ENCODE measurements at regions not wholly inside any gene's neighbourhood (a gene's known extent, or its start where the extent isn't known, plus 50 kb on each side); places are given as distances from the start of the nearest gene placed in this dataset.
"Not testable (repeated sequence)": the region's sequence is repeated elsewhere in the genome, so short reads cannot be mapped to it uniquely, and the experiment has no call there.

DNA sequence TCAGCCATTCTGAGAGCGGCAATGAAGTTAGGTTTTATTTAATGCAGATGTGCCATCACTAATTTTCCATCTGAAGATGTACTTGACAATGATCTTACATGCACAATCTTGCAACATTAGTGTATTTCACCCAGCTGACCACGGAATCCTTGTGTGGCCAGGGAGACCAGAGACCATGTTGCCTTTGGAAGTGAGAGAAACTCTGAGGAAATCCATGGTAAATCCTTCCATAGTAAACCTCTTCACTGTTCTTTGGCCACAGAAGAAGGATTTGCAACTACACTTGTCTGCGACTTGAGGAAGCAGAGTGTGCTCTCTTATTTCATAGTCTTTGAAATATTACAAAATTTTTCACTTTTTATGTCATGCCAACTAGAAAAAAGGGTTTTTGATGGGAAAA, 128.4 kb upstream of the IGSF10 start:
- ChIA-PET CTCF (no interaction called here), POLR2A (ENCODE audit: low non-redundant PET) (no interaction called here)
- no peaks in the 10 kb centered on the region for H3K27me3 ChIP-seq (replicated peaks; ENCODE audit: insufficient read depth, low read depth, low read length, poor library complexity)
- DNase-seq (ENCODE audit: low spot score): no peak
- H3K36me3 ChIP-seq (ENCODE audit: insufficient read depth, low read length, poor library complexity, severe bottlenecking): no peaks in the 10 kb centered on the region
- intact Hi-C loops (cut with micrococcal nuclease; ENCODE audit: unreplicated experiment): no loop called here
- no peak for TF ChIP-seq EZH2 (IDR thresholded peaks at IDR 0.05; ENCODE audit: borderline replicate concordance, low read depth, low read length, poor library complexity, severe bottlenecking)
- TF ChIP-seq CTCF (conservative IDR thresholded peaks at IDR 0.05; ENCODE audit: low read depth, low read length): no peak
- H3K4me1 ChIP-seq (ENCODE audit: insufficient read depth, low read length, poor library complexity, severe bottlenecking): peaks cover 7% of the 10 kb centered on the region
- H3K4me3 ChIP-seq (ENCODE audit: low read depth, low read length, poor library complexity, severe bottlenecking): no peak overlapping the region
- peaks cover 12% of the 10 kb centered on the region for H3K9me3 ChIP-seq (ENCODE audit: low read depth, low read length, poor library complexity, severe bottlenecking)
- no TSS peak for BruUV-seq (replicated peaks)
- H3K27ac ChIP-seq (ENCODE audit: low read depth, low read length, poor library complexity, severe bottlenecking): no peak overlapping the region

DNA sequence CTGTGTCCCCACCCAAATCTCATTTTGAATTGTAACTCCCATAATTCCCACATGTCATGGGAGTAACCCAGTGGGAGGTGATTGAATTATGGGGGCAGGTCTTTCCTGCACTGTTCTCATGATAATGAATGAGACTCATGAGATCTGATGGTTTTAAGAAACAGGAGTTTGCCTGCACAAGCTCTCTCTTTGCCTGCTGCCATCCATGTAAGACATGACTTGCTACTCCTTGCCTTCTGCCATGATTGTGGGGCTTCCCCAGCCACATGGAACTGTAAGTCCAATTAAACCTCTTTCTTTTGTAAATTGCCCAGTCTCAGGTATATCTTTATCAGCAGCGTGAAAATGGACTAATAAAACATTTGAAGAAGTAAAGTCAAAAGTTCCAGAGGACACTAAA, 126.8 kb upstream of the IGSF10 start:
- intact Hi-C loops (cut with micrococcal nuclease; ENCODE audit: unreplicated experiment): not testable (repeated sequence)

DNA sequence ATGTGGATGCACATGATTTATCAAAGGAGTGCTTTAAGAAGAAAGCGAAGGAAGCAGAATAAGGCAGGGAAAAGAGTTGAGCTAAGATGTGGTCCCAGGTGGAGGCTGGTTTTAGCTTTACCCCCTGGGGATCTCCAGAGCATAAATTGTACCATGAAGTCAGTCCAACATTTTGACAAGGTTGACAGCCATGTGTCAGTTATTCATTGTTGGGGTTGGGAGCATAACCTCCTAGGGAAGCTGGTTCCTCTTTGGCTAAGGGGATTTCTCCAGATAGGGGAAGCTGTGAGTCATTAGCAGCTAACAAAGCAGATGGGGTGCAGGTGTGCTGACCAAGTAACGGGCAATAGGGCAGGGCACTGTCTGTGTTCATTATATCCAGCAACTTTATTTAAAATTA, 123.7 kb upstream of the IGSF10 start:
- TF ChIP-seq EZH2 (IDR thresholded peaks at IDR 0.05; ENCODE audit: borderline replicate concordance, low read depth, low read length, poor library complexity, severe bottlenecking) (no peak), CTCF (conservative IDR thresholded peaks at IDR 0.05; ENCODE audit: low read depth, low read length) (no peak)
- peaks cover 14% of the 10 kb centered on the region for H3K9me3 ChIP-seq (ENCODE audit: low read depth, low read length, poor library complexity, severe bottlenecking)
- no TSS peak for BruUV-seq (replicated peaks)
- peaks cover 31% of the 10 kb centered on the region for H3K4me1 ChIP-seq (ENCODE audit: insufficient read depth, low read length, poor library complexity, severe bottlenecking)
- no peaks in the 10 kb centered on the region for H3K36me3 ChIP-seq (ENCODE audit: insufficient read depth, low read length, poor library complexity, severe bottlenecking)
- POLR2A ChIA-PET (ENCODE audit: low non-redundant PET): interaction anchor here (0.6 kb wide), 1 partner anchor 25 kb away, joined by 4 read pairs; no protein-coding TSS in a partner anchor
- H3K27me3 ChIP-seq (replicated peaks; ENCODE audit: insufficient read depth, low read depth, low read length, poor library complexity): no peaks in the 10 kb centered on the region
- DNase-seq (ENCODE audit: low spot score): peak; percentile 48
- CTCF ChIA-PET: no interaction called here
- H3K27ac ChIP-seq (ENCODE audit: low read depth, low read length, poor library complexity, severe bottlenecking): peak overlapping the region; percentile 66
- intact Hi-C loops (cut with micrococcal nuclease; ENCODE audit: unreplicated experiment): no loop called here
- no peak overlapping the region for H3K4me3 ChIP-seq (ENCODE audit: low read depth, low read length, poor library complexity, severe bottlenecking)

More for the DNA sequence above, 126.8 kb upstream of the IGSF10 start:
- H3K27me3 ChIP-seq (replicated peaks; ENCODE audit: insufficient read depth, low read depth, low read length, poor library complexity); CTCF ChIA-PET; DNase-seq (ENCODE audit: low spot score); BruUV-seq (replicated peaks); H3K36me3 ChIP-seq (ENCODE audit: insufficient read depth, low read length, poor library complexity, severe bottlenecking); H3K27ac ChIP-seq (ENCODE audit: low read depth, low read length, poor library complexity, severe bottlenecking); POLR2A ChIA-PET (ENCODE audit: low non-redundant PET); H3K4me3 ChIP-seq (ENCODE audit: low read depth, low read length, poor library complexity, severe bottlenecking): not testable (repeated sequence)
- H3K4me1 ChIP-seq (ENCODE audit: insufficient read depth, low read length, poor library complexity, severe bottlenecking): peaks cover 13% of the 10 kb centered on the region
- H3K9me3 ChIP-seq (ENCODE audit: low read depth, low read length, poor library complexity, severe bottlenecking): peaks cover 12% of the 10 kb centered on the region

DNA sequence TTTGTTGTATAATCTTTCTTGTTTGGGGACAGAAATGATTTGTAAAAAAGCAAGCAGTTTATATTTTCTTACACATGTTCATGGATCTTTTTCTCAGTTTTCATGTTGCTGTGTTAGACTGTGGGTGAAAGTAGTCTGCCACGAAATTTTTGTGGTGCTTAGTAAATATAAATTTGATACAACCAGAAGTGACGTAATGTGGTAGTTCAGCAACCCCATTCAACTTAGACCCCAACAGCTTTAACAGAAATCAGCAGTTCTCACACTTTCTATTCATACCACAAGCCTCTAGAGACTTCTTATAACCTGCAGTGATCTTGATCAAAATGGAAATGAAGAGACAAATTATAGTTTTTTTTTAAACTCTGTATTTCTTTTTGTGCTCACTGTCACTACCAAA, 120.2 kb upstream of the IGSF10 start:
- H3K27me3 ChIP-seq (replicated peaks; ENCODE audit: insufficient read depth, low read depth, low read length, poor library complexity): no peaks in the 10 kb centered on the region
- TF ChIP-seq EZH2 (IDR thresholded peaks at IDR 0.05; ENCODE audit: borderline replicate concordance, low read depth, low read length, poor library complexity, severe bottlenecking) (no peak), CTCF (conservative IDR thresholded peaks at IDR 0.05; ENCODE audit: low read depth, low read length) (no peak)
- ChIA-PET CTCF (interaction anchor here (0.6 to 1.3 kb wide), 2 partner anchors 17 to 258 kb away, joined by 3 read pairs; no protein-coding TSS in a partner anchor), POLR2A (ENCODE audit: low non-redundant PET) (interaction anchor here (1.3 kb wide), 1 partner anchor 16 kb away, joined by 5 read pairs; no protein-coding TSS in a partner anchor)
- H3K27ac ChIP-seq (ENCODE audit: low read depth, low read length, poor library complexity, severe bottlenecking): peak overlapping the region; percentile 93
- H3K4me1 ChIP-seq (ENCODE audit: insufficient read depth, low read length, poor library complexity, severe bottlenecking): peaks cover 31% of the 10 kb centered on the region
- H3K4me3 ChIP-seq (ENCODE audit: low read depth, low read length, poor library complexity, severe bottlenecking): peak overlapping the region; percentile 11
- no TSS peak for BruUV-seq (replicated peaks)
- DNase-seq (ENCODE audit: low spot score): peak; percentile 84
- peaks cover 33% of the 10 kb centered on the region for H3K9me3 ChIP-seq (ENCODE audit: low read depth, low read length, poor library complexity, severe bottlenecking)
- intact Hi-C loops (cut with micrococcal nuclease; ENCODE audit: unreplicated experiment): loop anchor here (2.0 kb wide), 4 partner anchors 16 to 258 kb away; no protein-coding TSS in a partner anchor
- H3K36me3 ChIP-seq (ENCODE audit: insufficient read depth, low read length, poor library complexity, severe bottlenecking): no peaks in the 10 kb centered on the region
